Inferior parietal cortex (tissue), 1 donor: ENCODE measurements at regions not wholly inside any gene's neighbourhood (a gene's known extent, or its start where the extent isn't known, plus 50 kb on each side); places are given as distances from the start of the nearest gene placed in this dataset.

ENCODE experiments used
- DNase-seq: peaks from one replicate; pipeline ENCODE4 v3.0.0-alpha.2; 2016; ENCODE audit errors: extremely low spot score

- no peak for DNase-seq
Observed at GRCh38 chr3:148221303-148221702, 476.4 kb upstream of the AGTR1 start.

- no peak for DNase-seq
Observed at GRCh38 chr3:148223266-148223665, 474.4 kb upstream of the AGTR1 start.

GRCh38 chr3:148226246-148226645 lies 471.5 kb upstream of the AGTR1 start:
- no peak for DNase-seq

GRCh38 chr3:148227534-148227933 lies 470.2 kb upstream of the AGTR1 start:
- no peak for DNase-seq

GRCh38 chr3:148229107-148229506 lies 468.6 kb upstream of the AGTR1 start:
- DNase-seq = no peak

- DNase-seq = no peak
Observed at GRCh38 chr3:148230473-148230872, 467.2 kb upstream of the AGTR1 start.

- DNase-seq = no peak
Observed at GRCh38 chr3:148232389-148232788, 465.3 kb upstream of the AGTR1 start.

- DNase-seq = no peak
Observed at GRCh38 chr3:148233403-148233802, 464.3 kb upstream of the AGTR1 start.

- DNase-seq = no peak
Observed at GRCh38 chr3:148234536-148234935, 463.2 kb upstream of the AGTR1 start.

- DNase-seq = no peak
Observed at GRCh38 chr3:148235566-148235965, 462.1 kb upstream of the AGTR1 start.

- DNase-seq = no peak
Observed at GRCh38 chr3:148238421-148238821, 459.3 kb upstream of the AGTR1 start.

GRCh38 chr3:148240351-148240750 lies 457.4 kb upstream of the AGTR1 start:
- DNase-seq = no peak

- no peak for DNase-seq
Observed at GRCh38 chr3:148243609-148244008, 454.1 kb upstream of the AGTR1 start.

- DNase-seq = no peak
Observed at GRCh38 chr3:148246291-148246923, 451.3 kb upstream of the AGTR1 start.

- DNase-seq = no peak
Observed at GRCh38 chr3:148253713-148254112, 444.0 kb upstream of the AGTR1 start.

- no peak for DNase-seq
Observed at GRCh38 chr3:148254402-148254801, 443.3 kb upstream of the AGTR1 start.

GRCh38 chr3:148255981-148256969 lies 441.4 kb upstream of the AGTR1 start:
- DNase-seq = no peak

- DNase-seq = no peak
Observed at GRCh38 chr3:148262980-148263379, 434.7 kb upstream of the AGTR1 start.

- no peak for DNase-seq
Observed at GRCh38 chr3:148265841-148266240, 431.9 kb upstream of the AGTR1 start.

GRCh38 chr3:148266341-148266740 lies 431.4 kb upstream of the AGTR1 start:
- no peak for DNase-seq

GRCh38 chr3:148269816-148270215 lies 427.9 kb upstream of the AGTR1 start:
- DNase-seq = peak; percentile 82

- DNase-seq = no peak
Observed at GRCh38 chr3:148280623-148281242, 417.0 kb upstream of the AGTR1 start.

GRCh38 chr3:148289159-148289558 lies 408.5 kb upstream of the AGTR1 start:
- DNase-seq = no peak
